Heart left ventricle (tissue), 16 donors: ENCODE measurements at regions not wholly inside any gene's neighbourhood (a gene's known extent, or its start where the extent isn't known, plus 50 kb on each side); places are given as distances from the start of the nearest gene placed in this dataset.

Source experiments
- ATAC-seq, 4 donors: fragments of 200-7000 bp; cut with Tn5 transposase; one replicate each; pipeline ENCODE4 v1.9.1; 2020 to 2022; ENCODE audit warnings: moderate library complexity in 4 of 4, mild to moderate bottlenecking in 3 of 4, moderate number of reproducible peaks in 1 of 4
- DNase-seq, 5 donors: peaks; one replicate each; pipeline ENCODE4 v3.0.0-alpha.2; 2020
- H3K27ac ChIP-seq, 12 donors: fragments of 200-600 bp; sonication (generic) in 4 of 12; one replicate each; pipeline versions ENCODE4 v1.5.0 to v1.8.0; 2016 to 2022; ENCODE audit warnings: mild to moderate bottlenecking in 2 of 12
- H3K27me3 ChIP-seq, 9 donors: fragments of 200-600 bp; sonication (generic) in 2 of 9; one replicate each; pipeline versions ENCODE4 v1.5.1 to v1.8.0; 2016 to 2022; ENCODE audit warnings: mild to moderate bottlenecking in 3 of 9
- H3K36me3 ChIP-seq, 9 donors: fragments of 200-600 bp; sonication (generic) in 2 of 9; one replicate each; pipeline versions ENCODE4 v1.5.0 to v1.8.0; 2018 to 2022; ENCODE audit warnings: mild to moderate bottlenecking in 2 of 9
- H3K4me1 ChIP-seq, 12 donors: fragments of 200-600 bp; sonication (generic) in 4 of 12; one replicate each; pipeline versions ENCODE4 v1.5.0 to v1.8.0; 2016 to 2022; ENCODE audit warnings: mild to moderate bottlenecking in 3 of 12
- H3K4me3 ChIP-seq, 12 donors: fragments of 200-600 bp; sonication (generic) in 4 of 12; one replicate each; pipeline versions ENCODE4 v1.5.0 to v1.8.0; 2017 to 2022; ENCODE audit warnings: mild to moderate bottlenecking in 9 of 12, moderate library complexity in 4 of 12
- H3K9me3 ChIP-seq, 12 donors: fragments of 200-600 bp; sonication (generic) in 4 of 12; one replicate each; pipeline versions ENCODE4 v1.5.0 to v1.8.0; 2016 to 2022; ENCODE audit warnings: mild to moderate bottlenecking in 1 of 12
- CTCF ChIP-seq, 12 donors: fragments of 200-600 bp; sonication (generic) in 4 of 12; IDR thresholded peaks; one replicate each; pipeline versions ENCODE4 v1.5.0 to v1.8.0; 2018 to 2022; ENCODE audit warnings: antibody characterized with exemption in 12 of 12, mild to moderate bottlenecking in 5 of 12
- POLR2A ChIP-seq, 2 donors: fragments of 450-650 bp; IDR thresholded peaks; one replicate each; pipeline ENCODE4 v1.6.1; 2017; ENCODE audit warnings: antibody characterized with exemption in 2 of 2, mild to moderate bottlenecking in 2 of 2, moderate library complexity in 2 of 2
- WGBS, 4 donors: extraction: QIAGEN DNeasy Blood & Tissue Kit in 2 of 4; methylation state at CpG; one replicate each; pipeline versions ENCODE4 v1.1.5 to v1.1.7; 2013 to 2018; 5-methylcytosine and 5-hydroxymethylcytosine counted together
- intact Hi-C, 10 donors: fragments of 100-400 bp; cut with DNase I; formaldehyde crosslinking; loops; one replicate each; pipeline versions ENCODE4 v1.11.1 to v1.14.2; 2022
- donor health status: ischemic (EF 13 %, LVEDD 7.1; RV severe dilation, severe dysfunction).
- donor health status: healthy with polysubstance abuse.
- donor health status: DM: no; HTN: yes; CAD: no.
- donor health status: DM: no; HTN: no; CAD: no.
- donor health status: ischemic (EF 25% LVEDD 6.9; RV normal size, moderate dysfunction).
- donor health status: ischemic (EF 25% LVEDD 5.7; RV mildly dilated, moderate dysfunction).
- donor health status: healthy.
- donor health status: DM: yes; HTN: yes; CAD: no.
- donor health status: ischemic (EF 35%, LVEDD 5.7; RV mildly dilated, moderate dysfunction).
- donor health status: nonischemic (EF 11% LVEDD 7.7; RV severe dilation, severe dysfunction).
- donor health status: DM: yes; HTN: yes; CAD: no.
- donor health status: PGD.
- donor health status: ischemic (EF 29% LVEDD 5.4; RV normal size, mild dysfunction).
- donor health status: nonischemic (EF 23%, LVEDD 6.1; RV moderate dilation, normal function).

- 70 to 81% (median 74%) methylated on average over 3 of the region's 3 CpGs for WGBS, 4 donors
- TF ChIP-seq POLR2A (IDR thresholded peaks at IDR 0.05) = no peak
- intact Hi-C loops = no loop called here
- ATAC-seq (no peak), DNase-seq (no peak)
- H3K36me3 ChIP-seq = no peaks in the 10 kb centered on the region
- H3K9me3 ChIP-seq = peaks cover 0 to 3% (median 0%) of the 10 kb centered on the region in 12 donors
- H3K4me1 ChIP-seq = no peaks in the 10 kb centered on the region
- no peak overlapping the region for H3K4me3 ChIP-seq
- no peak overlapping the region for H3K27ac ChIP-seq
- no peaks in the 10 kb centered on the region for H3K27me3 ChIP-seq
These were observed 1124.0 kb downstream of the GRIK2 start for GRCh38 chr6:102517506-102517905.

GRCh38 chr6:102501615-102502014, 1108.1 kb downstream of the GRIK2 start:
- Histone ChIP-seq H3K36me3 (no peaks in the 10 kb centered on the region), H3K9me3 (peaks cover 0 to 30% (median 5%) of the 10 kb centered on the region in 12 donors), H3K27ac (no peak overlapping the region), H3K4me1 (no peaks in the 10 kb centered on the region), H3K4me3 (no peak overlapping the region), H3K27me3 (no peaks in the 10 kb centered on the region)
- WGBS, 4 donors = 28 to 60% (median 50%) methylated on average over 1 of the region's 1 CpG
- TF ChIP-seq POLR2A (IDR thresholded peaks at IDR 0.05) (no peak), CTCF (IDR thresholded peaks at IDR 0.05) (no peak)
- no peak for DNase-seq
- ATAC-seq = no peak
- intact Hi-C loops = no loop called here

GRCh38 chr6:102494808-102495207, 1101.3 kb downstream of the GRIK2 start:
- intact Hi-C loops = no loop called here
- WGBS, 4 donors = 76 to 85% (median 81%) methylated on average over 1 of the region's 1 CpG
- ATAC-seq (no peak), DNase-seq (no peak)
- TF ChIP-seq POLR2A (IDR thresholded peaks at IDR 0.05) (no peak), CTCF (IDR thresholded peaks at IDR 0.05) (no peak)
- no peak overlapping the region for H3K27ac ChIP-seq
- H3K4me1 ChIP-seq = no peaks in the 10 kb centered on the region
- H3K27me3 ChIP-seq = no peaks in the 10 kb centered on the region
- H3K9me3 ChIP-seq = peaks cover 0 to 11% (median 0%) of the 10 kb centered on the region in 12 donors
- no peaks in the 10 kb centered on the region for H3K36me3 ChIP-seq
- H3K4me3 ChIP-seq = no peak overlapping the region

- TF ChIP-seq CTCF (IDR thresholded peaks at IDR 0.05) (no peak), POLR2A (IDR thresholded peaks at IDR 0.05) (no peak)
- no peaks in the 10 kb centered on the region for H3K36me3 ChIP-seq
- no peak for DNase-seq
- intact Hi-C loops = no loop called here
- no peaks in the 10 kb centered on the region for H3K4me1 ChIP-seq
- no peak for ATAC-seq
- 86 to 96% (median 92%) methylated on average over 4 of the region's 4 CpGs for WGBS, 4 donors
- H3K27me3 ChIP-seq = no peaks in the 10 kb centered on the region
- H3K4me3 ChIP-seq = no peak overlapping the region
- peaks cover 0 to 7% (median 0%) of the 10 kb centered on the region in 12 donors for H3K9me3 ChIP-seq
- H3K27ac ChIP-seq = no peak overlapping the region
These were observed 1100.0 kb downstream of the GRIK2 start for GRCh38 chr6:102493485-102493884.

GRCh38 chr6:102488729-102489128, 1095.2 kb downstream of the GRIK2 start:
- H3K36me3 ChIP-seq = no peaks in the 10 kb centered on the region
- DNase-seq (no peak), ATAC-seq (no peak)
- WGBS, 4 donors = 61 to 78% (median 69%) methylated on average over 2 of the region's 2 CpGs
- H3K27ac ChIP-seq = no peak overlapping the region
- TF ChIP-seq POLR2A (IDR thresholded peaks at IDR 0.05) (no peak), CTCF (IDR thresholded peaks at IDR 0.05) (no peak)
- no peaks in the 10 kb centered on the region for H3K4me1 ChIP-seq
- no peaks in the 10 kb centered on the region for H3K27me3 ChIP-seq
- intact Hi-C loops = no loop called here
- H3K4me3 ChIP-seq = no peak overlapping the region
- no peaks in the 10 kb centered on the region for H3K9me3 ChIP-seq
